Fibroblast of the aortic adventitia (primary cell): ENCODE measurements at regions not wholly inside any gene's neighbourhood (a gene's known extent, or its start where the extent isn't known, plus 50 kb on each side); places are given as distances from the start of the nearest gene placed in this dataset.

ENCODE experiments used
- DNase-seq: peaks from one replicate; pipeline ENCODE4 v3.0.0-alpha.2; 2010; ENCODE audit warnings: low read depth
- H3K4me3 ChIP-seq: 2 replicates; pipeline ENCODE4 v1.5.1; 2011; ENCODE audit warnings: low read depth, mild to moderate bottlenecking, control low read depth, low read length, moderate library complexity
- TF ChIP-seq, protein P1 (sequence below): IDR thresholded peaks from 2 replicates; pipeline ENCODE4 v1.5.1; 2011; ENCODE audit warnings: mild to moderate bottlenecking, low read length, control low read depth, inconsistent platforms; ENCODE audit not compliant: insufficient read depth

DNA sequence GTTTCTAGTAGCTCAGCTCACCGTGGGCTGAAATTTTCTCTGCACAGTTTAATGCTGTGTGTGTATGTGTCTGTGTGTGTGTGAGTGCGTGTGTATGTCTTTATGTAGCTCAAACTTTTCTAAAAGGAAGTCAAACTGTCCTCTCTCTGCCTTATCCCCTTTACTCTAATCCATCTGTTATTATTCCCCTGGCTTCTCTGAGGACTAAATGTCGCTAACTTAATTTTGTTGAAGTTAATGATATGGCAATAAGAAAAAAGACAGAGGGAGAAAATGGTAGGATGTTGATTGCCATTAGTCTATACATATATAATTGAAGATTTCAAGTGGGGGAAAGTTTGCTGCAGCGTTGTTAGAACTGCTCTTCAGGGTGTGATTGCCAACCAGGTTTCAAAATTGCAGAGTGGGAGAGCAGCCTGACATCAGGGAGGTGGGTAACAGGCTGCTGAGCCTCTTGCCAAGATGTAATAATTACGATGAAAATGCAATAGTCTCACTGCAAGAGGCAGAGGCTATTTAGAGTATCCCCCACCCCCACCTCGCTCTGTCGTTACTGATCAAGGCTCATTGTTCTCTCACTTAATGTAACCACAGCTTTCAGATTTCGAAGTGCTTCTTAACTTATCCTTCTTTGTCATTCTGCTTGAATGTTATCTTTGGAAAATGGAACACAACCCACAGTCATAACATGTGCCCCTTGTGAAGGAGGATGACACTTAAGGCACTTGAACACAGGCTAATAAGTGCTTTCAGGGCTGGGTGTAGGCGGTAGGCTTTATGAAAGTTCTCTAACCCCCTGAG, 559.0 kb upstream of the PLXNA2 start:
- DNase-seq: no peak
- TF ChIP-seq, protein P1, sequence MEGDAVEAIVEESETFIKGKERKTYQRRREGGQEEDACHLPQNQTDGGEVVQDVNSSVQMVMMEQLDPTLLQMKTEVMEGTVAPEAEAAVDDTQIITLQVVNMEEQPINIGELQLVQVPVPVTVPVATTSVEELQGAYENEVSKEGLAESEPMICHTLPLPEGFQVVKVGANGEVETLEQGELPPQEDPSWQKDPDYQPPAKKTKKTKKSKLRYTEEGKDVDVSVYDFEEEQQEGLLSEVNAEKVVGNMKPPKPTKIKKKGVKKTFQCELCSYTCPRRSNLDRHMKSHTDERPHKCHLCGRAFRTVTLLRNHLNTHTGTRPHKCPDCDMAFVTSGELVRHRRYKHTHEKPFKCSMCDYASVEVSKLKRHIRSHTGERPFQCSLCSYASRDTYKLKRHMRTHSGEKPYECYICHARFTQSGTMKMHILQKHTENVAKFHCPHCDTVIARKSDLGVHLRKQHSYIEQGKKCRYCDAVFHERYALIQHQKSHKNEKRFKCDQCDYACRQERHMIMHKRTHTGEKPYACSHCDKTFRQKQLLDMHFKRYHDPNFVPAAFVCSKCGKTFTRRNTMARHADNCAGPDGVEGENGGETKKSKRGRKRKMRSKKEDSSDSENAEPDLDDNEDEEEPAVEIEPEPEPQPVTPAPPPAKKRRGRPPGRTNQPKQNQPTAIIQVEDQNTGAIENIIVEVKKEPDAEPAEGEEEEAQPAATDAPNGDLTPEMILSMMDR: no peak
- H3K4me3 ChIP-seq: no peak overlapping the region

DNA sequence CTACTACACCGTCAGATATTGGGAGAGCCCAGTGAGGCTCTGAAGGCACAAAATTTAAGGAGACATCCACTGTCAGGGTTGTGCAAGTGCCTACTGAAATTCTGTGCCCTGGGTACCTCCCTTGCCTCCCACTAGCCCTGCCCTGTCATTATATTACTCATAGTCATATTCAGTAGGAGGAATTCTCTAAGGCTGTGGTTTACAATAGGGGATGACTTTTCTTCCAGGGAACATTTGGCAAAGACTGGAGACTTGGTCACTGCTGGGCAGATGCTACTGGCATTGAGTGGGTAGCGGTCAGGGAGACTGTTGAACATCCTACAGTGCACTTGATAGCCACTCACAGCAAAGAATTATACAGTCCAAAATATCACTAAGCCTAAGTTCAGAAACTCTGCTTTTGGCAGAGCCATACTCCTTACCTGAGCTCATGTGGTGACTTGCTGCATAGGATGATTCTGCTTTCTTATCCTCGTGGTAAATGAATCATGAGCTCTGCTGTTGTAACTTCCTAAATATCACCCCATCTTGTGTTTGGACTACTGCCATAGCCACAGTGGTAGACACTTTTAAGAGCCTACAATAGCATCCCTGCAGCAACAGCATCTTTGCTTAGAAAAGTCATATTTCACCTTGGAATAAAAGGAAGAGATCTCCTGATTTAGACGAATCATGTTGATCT, 563.4 kb upstream of the PLXNA2 start:
- TF ChIP-seq, protein P1: no peak
- no peak for DNase-seq
- no peak overlapping the region for H3K4me3 ChIP-seq

DNA sequence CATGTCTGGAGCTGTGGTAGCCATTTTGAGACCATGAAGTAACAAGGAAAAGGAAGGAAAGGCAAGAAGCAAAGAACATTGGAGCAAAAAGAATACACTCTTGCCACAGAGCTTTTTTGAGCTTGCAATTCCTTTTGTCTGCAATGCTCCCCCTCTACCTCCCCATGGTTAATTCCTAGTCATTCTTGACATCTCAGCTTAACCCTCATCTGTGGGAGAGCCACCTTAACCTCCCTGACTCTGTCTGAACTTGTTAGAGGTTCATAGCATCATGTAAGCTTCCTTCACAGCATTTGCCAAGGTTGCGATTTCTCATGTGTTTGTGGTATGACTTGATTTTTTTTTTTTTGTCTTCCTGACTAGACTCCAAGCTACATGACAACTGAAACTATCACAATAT, 564.1 kb upstream of the PLXNA2 start:
- no peak overlapping the region for H3K4me3 ChIP-seq
- TF ChIP-seq, protein P1: no peak
- DNase-seq: no peak

DNA sequence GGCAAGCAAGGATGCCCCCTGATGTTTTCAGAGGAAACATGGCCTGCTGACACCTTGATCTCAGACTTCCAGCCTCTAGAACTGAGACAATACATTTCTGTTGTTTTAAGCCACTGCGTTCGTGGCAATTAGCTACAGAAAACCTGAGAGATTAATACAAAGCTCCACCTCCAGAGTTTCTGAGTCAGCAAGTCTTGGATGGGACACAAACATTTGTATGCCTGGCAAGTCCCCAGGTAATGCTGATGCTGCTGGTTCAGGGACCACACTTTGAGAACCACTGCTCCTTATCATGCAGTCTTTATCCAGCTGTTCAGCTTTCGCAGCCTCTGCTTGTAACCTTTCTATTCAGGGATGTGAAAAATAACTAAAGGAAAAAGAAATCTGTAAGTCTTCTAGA, 565.7 kb upstream of the PLXNA2 start:
- TF ChIP-seq, protein P1: no peak
- peak; percentile 28 for DNase-seq
- no peak overlapping the region for H3K4me3 ChIP-seq

DNA sequence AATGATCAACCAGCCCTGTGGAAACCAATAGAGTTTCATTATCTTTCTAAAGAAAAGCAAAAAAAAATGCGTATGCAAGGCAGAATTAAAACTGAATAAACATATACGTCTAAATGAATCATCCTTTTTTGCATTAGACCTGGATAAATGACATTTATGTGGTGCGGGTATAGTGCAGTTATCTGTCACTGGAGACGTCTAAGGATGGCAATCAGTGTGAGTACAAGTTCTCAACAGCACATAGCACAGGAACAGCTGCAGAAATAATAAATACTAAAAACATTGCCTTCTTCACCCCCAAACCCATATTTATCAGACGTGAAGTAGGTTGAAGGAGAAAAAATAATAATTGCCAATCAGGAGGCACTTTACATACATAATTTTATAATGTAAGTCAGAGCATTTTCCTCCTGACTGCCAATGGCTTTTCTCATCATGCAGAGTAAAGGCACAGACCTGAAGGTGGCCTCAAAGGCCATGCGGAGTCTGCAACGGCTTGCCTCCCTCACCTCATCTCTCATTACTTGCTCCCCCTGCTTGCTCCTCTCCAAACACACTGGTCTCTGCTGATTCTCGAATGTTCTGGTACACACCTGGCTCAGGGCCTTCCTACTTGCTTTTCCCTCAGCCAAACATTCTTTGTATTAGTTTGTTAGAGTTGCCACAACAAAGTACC, 574.7 kb upstream of the PLXNA2 start:
- DNase-seq: no peak
- TF ChIP-seq, protein P1: no peak
- no peak overlapping the region for H3K4me3 ChIP-seq

DNA sequence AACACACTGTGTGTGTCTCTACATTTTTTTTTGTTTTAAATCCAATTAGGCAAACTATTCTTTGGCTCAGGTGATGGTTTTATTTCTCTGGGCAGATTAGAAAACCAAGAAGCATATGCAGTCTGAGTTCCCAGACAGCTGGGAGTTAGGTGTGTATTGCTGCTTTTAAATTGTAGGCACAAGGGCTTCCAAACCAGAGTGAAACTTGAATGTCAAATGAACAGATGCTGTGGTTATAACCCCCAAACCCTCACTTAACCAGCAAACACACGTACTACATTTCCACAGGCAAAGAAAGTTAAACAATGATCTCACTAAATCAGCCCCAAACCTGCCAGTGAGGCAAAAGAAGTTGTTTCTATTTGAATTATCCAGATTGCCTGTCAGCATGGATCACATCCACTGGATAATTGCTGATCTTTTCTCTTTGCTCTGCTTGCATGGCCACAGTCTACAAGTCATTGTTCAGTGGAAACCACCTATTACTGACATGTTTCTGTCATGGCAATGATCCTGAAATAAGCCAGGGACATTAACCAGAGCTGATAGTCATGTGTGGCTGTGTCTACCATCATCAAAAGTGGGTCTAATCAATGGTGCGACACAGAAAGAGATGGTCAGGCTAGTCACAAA, 576.5 kb upstream of the PLXNA2 start:
- DNase-seq: no peak
- H3K4me3 ChIP-seq: no peak overlapping the region
- TF ChIP-seq, protein P1: no peak
